ENCODE measurements at regions not wholly inside any gene's neighbourhood (a gene's known extent, or its start where the extent isn't known, plus 50 kb on each side); places are given as distances from the start of the nearest gene placed in this dataset.

- DNase-seq, result no peak
Observed at GRCh38 chr1:4972761-4973320, 318.4 kb downstream of the AJAP1 start.

- DNase-seq, result no peak
Observed at GRCh38 chr1:4971666-4972065, 317.3 kb downstream of the AJAP1 start.

- no peak for DNase-seq
Observed at GRCh38 chr1:4970532-4970931, 316.1 kb downstream of the AJAP1 start.

- DNase-seq, result no peak
Observed at GRCh38 chr1:4969556-4970129, 315.2 kb downstream of the AJAP1 start.

GRCh38 chr1:4965346-4966075 is 311.1 kb downstream of the AJAP1 start:
- no peak for DNase-seq

- no peak for DNase-seq
Observed at GRCh38 chr1:4964634-4965345, 310.4 kb downstream of the AJAP1 start.

- no peak for DNase-seq
Observed at GRCh38 chr1:4963251-4963650, 308.8 kb downstream of the AJAP1 start.

- DNase-seq, result no peak
Observed at GRCh38 chr1:4962836-4963235, 308.4 kb downstream of the AJAP1 start.

- no peak for DNase-seq
Observed at GRCh38 chr1:4961935-4962645, 307.7 kb downstream of the AJAP1 start.

GRCh38 chr1:4960782-4961475 is 306.5 kb downstream of the AJAP1 start:
- DNase-seq, result no peak

- DNase-seq, result no peak
Observed at GRCh38 chr1:4960336-4960735, 305.9 kb downstream of the AJAP1 start.

- no peak for DNase-seq
Observed at GRCh38 chr1:4959216-4959615, 304.8 kb downstream of the AJAP1 start.

- DNase-seq, result no peak
Observed at GRCh38 chr1:4957027-4957426, 302.6 kb downstream of the AJAP1 start.

GRCh38 chr1:4954392-4954791 is 300.0 kb downstream of the AJAP1 start:
- no peak for DNase-seq

- no peak for DNase-seq
Observed at GRCh38 chr1:4951601-4952000, 297.2 kb downstream of the AJAP1 start.

- no peak for DNase-seq
Observed at GRCh38 chr1:4946343-4946742, 291.9 kb downstream of the AJAP1 start.

- DNase-seq, result no peak
Observed at GRCh38 chr1:4944911-4945310, 290.5 kb downstream of the AJAP1 start.

GRCh38 chr1:4944072-4944471 is 289.7 kb downstream of the AJAP1 start:
- no peak for DNase-seq

GRCh38 chr1:4939266-4939665 is 284.9 kb downstream of the AJAP1 start:
- no peak for DNase-seq

GRCh38 chr1:4937876-4938534 is 283.6 kb downstream of the AJAP1 start:
- no peak for DNase-seq

- no peak for DNase-seq
Observed at GRCh38 chr1:4935807-4936206, 281.4 kb downstream of the AJAP1 start.

GRCh38 chr1:4933232-4933631 is 278.8 kb downstream of the AJAP1 start:
- DNase-seq, result no peak

Measured in CD4-positive, alpha-beta T cell treated with Interleukin-21 for 1 hour (primary cell).